HepG2 (cell line): ENCODE measurements at regions not wholly inside any gene's neighbourhood (a gene's known extent, or its start where the extent isn't known, plus 50 kb on each side); places are given as distances from the start of the nearest gene placed in this dataset.

Experiments
- CTCF ChIP-seq: sonication (generic); formaldehyde crosslinking; IDR thresholded peaks from 2 replicates; pipeline ENCODE4 v1.5.0; 2020; ENCODE audit warnings: mild to moderate bottlenecking, missing genetic modification reagents, moderate library complexity
- SETDB1 ChIP-seq: sonication (generic); formaldehyde crosslinking; IDR thresholded peaks from 2 replicates; pipeline ENCODE4 v1.5.1; 2020; ENCODE audit warnings: missing genetic modification reagents, mild to moderate bottlenecking, borderline replicate concordance
- TAF1 ChIP-seq: sonication (generic); formaldehyde crosslinking; IDR thresholded peaks from 2 replicates; pipeline ENCODE4 v1.4.0; 2020; ENCODE audit warnings: missing genetic modification reagents
- USF2 ChIP-seq, 2 experiments: sonication (generic) in 1 of 2; formaldehyde crosslinking in 1 of 2; IDR thresholded peaks; 2 replicates each; pipeline versions ENCODE4 v1.5.1 to v1.6.1; 2011 to 2020; ENCODE audit warnings: borderline replicate concordance in 1 of 2, low read depth in 1 of 2, low read length in 1 of 2, mild to moderate bottlenecking in 1 of 2, missing genetic modification reagents in 1 of 2, moderate library complexity in 1 of 2
- ZC3H4 ChIP-seq: sonication (generic); formaldehyde crosslinking; IDR thresholded peaks from 2 replicates; pipeline ENCODE4 v1.4.0; 2020; ENCODE audit warnings: missing genetic modification reagents, borderline replicate concordance
- ZNF232 ChIP-seq: sonication (generic); formaldehyde crosslinking; IDR thresholded peaks from 2 replicates; pipeline ENCODE4 v1.4.0; 2020; ENCODE audit warnings: missing genetic modification reagents, borderline replicate concordance
- ZSCAN20 ChIP-seq: sonication (generic); formaldehyde crosslinking; IDR thresholded peaks from 2 replicates; pipeline ENCODE4 v1.4.0; 2020; ENCODE audit warnings: missing genetic modification reagents, mild to moderate bottlenecking, borderline replicate concordance
- TF ChIP-seq, protein P1 (sequence below): sonication (generic); formaldehyde crosslinking; IDR thresholded peaks from 2 replicates; pipeline ENCODE4 v1.4.0; 2020; ENCODE audit warnings: mild to moderate bottlenecking, missing genetic modification reagents
- TF ChIP-seq, protein P2 (sequence below): sonication (generic); formaldehyde crosslinking; IDR thresholded peaks from 2 replicates; pipeline ENCODE4 v1.4.0; 2020; ENCODE audit warnings: missing genetic modification reagents

DNA sequence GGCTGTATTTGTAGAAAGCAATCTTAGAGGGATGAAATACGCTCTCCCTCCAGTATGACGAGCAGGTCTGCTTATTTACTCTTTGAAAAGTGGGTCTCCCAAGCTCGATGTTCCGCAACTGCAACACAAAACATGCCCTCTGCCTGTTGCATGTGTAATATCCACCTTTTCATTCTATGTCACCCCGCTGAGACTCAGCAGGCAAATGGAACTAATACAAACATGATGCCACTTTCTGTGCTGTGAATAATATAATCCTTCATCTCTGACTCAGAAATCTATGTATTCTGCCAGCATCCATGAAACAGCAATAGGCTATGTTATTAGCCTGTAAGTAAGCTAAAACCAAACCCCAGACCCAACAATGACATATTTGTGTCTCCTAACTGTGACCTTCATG is 200.8 kb upstream of the TMCO5A start:
- TF ChIP-seq, protein P1, sequence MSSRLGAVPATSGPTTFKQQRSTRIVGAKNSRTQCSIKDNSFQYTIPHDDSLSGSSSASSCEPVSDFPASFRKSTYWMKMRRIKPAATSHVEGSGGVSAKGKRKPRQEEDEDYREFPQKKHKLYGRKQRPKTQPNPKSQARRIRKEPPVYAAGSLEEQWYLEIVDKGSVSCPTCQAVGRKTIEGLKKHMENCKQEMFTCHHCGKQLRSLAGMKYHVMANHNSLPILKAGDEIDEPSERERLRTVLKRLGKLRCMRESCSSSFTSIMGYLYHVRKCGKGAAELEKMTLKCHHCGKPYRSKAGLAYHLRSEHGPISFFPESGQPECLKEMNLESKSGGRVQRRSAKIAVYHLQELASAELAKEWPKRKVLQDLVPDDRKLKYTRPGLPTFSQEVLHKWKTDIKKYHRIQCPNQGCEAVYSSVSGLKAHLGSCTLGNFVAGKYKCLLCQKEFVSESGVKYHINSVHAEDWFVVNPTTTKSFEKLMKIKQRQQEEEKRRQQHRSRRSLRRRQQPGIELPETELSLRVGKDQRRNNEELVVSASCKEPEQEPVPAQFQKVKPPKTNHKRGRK = no peak
- TF ChIP-seq SETDB1 (CRISPR knock-in tag) (no peak), TAF1 (CRISPR knock-in tag) (no peak), ZNF232 (CRISPR knock-in tag) (no peak), USF2 (IDR thresholded peaks at IDR 0.05; ENCODE audit: low read depth, low read length) (no peak), USF2 (CRISPR knock-in tag; IDR thresholded peaks at IDR 0.05; ENCODE audit: borderline replicate concordance) (no peak), ZSCAN20 (no peak), CTCF (CRISPR knock-in tag) (no peak), ZC3H4 (no peak)
- TF ChIP-seq, protein P2, sequence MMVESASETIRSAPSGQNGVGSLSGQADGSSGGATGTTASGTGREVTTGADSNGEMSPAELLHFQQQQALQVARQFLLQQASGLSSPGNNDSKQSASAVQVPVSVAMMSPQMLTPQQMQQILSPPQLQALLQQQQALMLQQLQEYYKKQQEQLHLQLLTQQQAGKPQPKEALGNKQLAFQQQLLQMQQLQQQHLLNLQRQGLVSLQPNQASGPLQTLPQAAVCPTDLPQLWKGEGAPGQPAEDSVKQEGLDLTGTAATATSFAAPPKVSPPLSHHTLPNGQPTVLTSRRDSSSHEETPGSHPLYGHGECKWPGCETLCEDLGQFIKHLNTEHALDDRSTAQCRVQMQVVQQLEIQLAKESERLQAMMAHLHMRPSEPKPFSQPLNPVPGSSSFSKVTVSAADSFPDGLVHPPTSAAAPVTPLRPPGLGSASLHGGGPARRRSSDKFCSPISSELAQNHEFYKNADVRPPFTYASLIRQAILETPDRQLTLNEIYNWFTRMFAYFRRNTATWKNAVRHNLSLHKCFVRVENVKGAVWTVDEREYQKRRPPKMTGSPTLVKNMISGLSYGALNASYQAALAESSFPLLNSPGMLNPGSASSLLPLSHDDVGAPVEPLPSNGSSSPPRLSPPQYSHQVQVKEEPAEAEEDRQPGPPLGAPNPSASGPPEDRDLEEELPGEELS (CRISPR knock-in tag) = no peak
